Astrocyte of the spinal cord (primary cell): ENCODE measurements at regions not wholly inside any gene's neighbourhood (a gene's known extent, or its start where the extent isn't known, plus 50 kb on each side); places are given as distances from the start of the nearest gene placed in this dataset.

Experiments used
- DNase-seq: peaks from one replicate; pipeline ENCODE4 v3.0.0; 2011; ENCODE audit warnings: low read depth, low spot score
- H3K4me3 ChIP-seq: 2 replicates; pipeline ENCODE4 v1.5.1; 2011; ENCODE audit warnings: low read depth, mild to moderate bottlenecking, low read length, moderate library complexity
- in situ Hi-C: cut with HindIII; loops from 2 replicates; pipeline ENCODE4 v1.10.0; 2017; ENCODE audit warnings: low sequenced_read_pairs
- TF ChIP-seq, protein P1 (sequence below): IDR thresholded peaks from 2 replicates; pipeline ENCODE4 v1.5.1; 2012; ENCODE audit warnings: low read depth, mild to moderate bottlenecking, low read length, inconsistent platforms

DNA sequence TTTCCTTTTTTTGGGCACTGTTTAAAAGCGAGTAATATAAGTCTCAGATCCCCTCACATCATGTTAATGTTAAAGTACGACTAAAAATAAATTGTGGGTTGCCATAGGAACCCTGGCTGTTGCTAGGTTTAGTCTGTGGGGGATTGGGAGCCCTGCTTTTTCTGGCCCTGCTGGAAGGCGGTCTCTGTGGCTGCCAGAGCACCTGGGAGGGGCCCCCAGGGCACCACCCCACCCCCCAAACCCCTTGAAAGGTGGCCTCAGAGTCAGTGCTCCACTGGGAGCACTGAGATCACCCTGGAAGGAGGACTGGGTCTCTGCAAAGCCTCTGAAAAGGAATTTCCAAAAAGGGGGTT lies 66.2 kb upstream of the NEURL1B start:
- in situ Hi-C loops, result no loop called here
- DNase-seq, result no peak
- TF ChIP-seq, protein P1, sequence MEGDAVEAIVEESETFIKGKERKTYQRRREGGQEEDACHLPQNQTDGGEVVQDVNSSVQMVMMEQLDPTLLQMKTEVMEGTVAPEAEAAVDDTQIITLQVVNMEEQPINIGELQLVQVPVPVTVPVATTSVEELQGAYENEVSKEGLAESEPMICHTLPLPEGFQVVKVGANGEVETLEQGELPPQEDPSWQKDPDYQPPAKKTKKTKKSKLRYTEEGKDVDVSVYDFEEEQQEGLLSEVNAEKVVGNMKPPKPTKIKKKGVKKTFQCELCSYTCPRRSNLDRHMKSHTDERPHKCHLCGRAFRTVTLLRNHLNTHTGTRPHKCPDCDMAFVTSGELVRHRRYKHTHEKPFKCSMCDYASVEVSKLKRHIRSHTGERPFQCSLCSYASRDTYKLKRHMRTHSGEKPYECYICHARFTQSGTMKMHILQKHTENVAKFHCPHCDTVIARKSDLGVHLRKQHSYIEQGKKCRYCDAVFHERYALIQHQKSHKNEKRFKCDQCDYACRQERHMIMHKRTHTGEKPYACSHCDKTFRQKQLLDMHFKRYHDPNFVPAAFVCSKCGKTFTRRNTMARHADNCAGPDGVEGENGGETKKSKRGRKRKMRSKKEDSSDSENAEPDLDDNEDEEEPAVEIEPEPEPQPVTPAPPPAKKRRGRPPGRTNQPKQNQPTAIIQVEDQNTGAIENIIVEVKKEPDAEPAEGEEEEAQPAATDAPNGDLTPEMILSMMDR, result no peak
- no peak overlapping the region for H3K4me3 ChIP-seq

DNA sequence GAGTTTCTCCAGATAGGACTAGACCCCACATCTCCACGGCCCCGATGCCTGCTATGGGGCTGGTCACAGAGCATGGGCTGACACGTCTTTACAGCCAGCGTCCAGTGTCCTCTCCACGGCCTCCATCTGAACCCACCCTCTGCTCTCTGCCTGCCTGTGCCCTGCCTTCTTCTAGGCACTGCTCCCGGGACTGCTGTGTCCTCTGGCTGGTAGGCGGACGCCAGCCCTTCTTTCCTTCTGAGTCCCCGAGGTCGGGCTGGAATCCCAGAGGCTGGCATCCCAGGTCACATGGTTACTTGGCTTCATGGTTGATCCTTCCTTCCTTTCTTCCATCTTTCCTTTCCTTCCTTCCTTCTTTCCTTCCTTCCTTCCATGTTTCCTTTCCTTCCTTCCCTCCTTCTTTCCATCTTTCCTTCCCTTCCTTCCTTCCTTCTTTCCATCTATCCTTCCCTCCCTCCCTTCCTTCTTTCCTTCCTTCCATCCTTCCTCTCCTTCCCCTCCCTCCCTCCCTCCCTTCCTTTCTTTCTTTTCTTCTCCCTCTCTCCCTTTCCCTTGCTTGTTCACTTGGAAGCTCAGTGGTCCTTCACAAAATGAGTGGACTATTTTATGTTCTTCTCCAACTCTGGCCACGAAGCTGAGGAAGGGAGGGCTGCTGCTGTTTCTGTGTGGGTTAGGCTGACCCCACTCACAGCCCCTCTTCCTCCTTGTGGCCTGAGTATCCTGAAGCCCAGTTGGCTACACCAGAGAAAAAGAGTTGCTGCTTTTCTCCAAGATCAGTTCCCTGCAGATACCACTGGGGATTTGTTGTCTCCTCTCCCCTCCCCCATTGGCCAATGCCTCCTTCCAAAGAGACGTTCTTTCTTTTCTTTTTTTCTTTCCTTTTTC lies 66.8 kb upstream of the NEURL1B start:
- no peak overlapping the region for H3K4me3 ChIP-seq
- in situ Hi-C loops, result no loop called here
- TF ChIP-seq, protein P1, result no peak
- no peak for DNase-seq

DNA sequence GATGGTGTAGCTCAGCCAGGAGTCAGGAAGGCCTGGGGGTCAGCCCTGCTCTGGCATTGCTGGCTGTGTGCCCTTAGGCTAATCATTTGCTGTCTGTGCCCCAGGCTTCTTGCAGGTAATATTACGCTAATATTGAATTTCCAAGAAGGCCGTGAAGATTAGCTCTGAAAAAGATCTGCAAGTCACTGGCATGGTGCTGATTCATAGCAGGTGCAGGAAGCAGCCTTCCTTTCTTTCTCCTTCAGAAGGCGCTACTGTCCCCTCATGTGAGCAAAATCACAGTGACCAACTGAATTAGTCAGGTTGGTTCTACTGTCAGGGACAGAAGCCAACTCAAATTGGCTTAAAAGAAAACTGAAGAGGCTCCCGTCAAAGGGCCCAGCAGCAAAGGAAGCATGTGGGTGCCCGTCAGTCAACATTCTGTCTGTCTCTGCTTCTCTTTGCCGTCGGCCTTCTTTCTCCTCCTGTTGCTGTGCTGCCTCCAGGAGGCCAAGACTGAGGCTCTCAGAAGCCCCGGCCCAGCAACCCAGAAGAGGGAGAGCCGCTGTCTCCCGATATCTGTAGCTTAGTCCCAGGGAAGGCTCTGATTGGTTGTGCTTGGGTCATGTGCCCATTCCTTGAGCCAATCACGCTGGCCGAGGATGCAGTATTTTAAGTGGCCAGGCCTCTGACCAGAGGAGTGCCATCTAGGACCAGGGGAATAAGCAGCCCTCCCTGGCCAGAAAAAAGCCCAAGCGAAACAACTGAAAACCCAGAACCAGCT lies 67.8 kb upstream of the NEURL1B start:
- in situ Hi-C loops, result no loop called here
- TF ChIP-seq, protein P1, result no peak
- DNase-seq, result no peak
- no peak overlapping the region for H3K4me3 ChIP-seq

DNA sequence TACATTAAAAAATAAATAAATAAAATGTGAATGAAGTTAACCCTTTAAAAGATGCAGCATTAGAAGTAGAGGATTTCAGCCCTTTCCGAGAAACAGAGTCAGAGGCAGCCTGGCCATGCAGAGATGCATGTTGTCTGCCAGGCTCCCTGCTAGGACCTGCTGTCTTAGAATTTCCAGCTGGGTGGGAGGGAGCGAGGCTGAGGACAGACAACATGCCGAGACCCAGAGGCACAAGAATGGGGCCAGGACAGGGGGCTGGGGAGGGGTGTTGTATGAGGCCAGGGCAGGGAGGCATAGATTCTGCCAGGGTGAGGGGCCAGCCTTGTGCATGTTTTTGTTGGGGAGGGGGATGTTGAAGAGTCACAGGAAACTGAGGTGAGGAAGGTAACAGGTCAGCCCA lies 68.6 kb upstream of the NEURL1B start:
- in situ Hi-C loops, result no loop called here
- H3K4me3 ChIP-seq, result no peak overlapping the region
- TF ChIP-seq, protein P1, result no peak
- DNase-seq, result no peak

DNA sequence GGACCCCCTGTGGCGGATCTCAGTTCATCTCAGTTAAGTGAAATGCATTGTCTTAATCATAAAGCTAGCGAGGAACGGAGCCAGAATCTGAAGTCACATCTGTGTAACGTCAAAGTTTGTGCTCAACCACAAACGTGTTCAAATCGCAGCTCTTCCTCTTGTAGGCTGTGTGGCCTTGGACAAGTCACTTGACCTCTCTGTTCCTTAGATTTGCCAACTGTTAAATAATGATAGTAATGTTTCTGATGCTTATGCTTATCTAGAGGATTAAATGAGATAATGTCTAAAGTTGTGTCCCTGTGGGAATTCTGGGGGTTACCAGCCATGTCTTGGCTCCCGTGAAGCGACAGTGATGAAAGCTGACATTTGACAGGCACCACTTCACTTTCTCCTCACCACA lies 69.2 kb upstream of the NEURL1B start:
- in situ Hi-C loops, result no loop called here
- TF ChIP-seq, protein P1, result no peak
- H3K4me3 ChIP-seq, result no peak overlapping the region
- no peak for DNase-seq

DNA sequence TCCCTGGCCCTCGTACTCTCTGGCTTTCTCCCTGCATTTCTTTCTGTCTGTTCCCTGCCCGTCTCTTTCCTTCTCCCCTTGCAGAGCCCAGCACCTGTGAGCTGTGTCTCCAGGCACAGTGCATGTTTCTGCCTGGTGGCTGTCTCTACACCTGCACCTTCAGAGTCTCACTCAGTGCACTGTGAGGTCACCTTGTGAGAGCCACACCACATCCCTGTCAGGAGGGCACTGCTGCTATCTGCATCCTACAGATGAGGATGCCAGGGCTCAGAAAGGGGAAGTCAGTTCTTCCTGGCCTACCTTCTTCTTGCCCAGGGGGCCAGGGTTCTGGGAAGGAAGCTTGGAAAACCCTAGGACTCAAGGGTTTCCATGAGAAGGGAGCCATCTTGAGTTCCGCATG lies 69.7 kb upstream of the NEURL1B start:
- in situ Hi-C loops, result no loop called here
- TF ChIP-seq, protein P1, result no peak
- no peak overlapping the region for H3K4me3 ChIP-seq
- no peak for DNase-seq
